ENCODE measurements at regions not wholly inside any gene's neighbourhood (a gene's known extent, or its start where the extent isn't known, plus 50 kb on each side); places are given as distances from the start of the nearest gene placed in this dataset.

- TF ChIP-seq FOS (IDR thresholded peaks at IDR 0.05; ENCODE audit: borderline replicate concordance, extremely low read depth, insufficient read length), result no peak
- no peak for TF ChIP-seq PAX8 (IDR thresholded peaks at IDR 0.05)
- TF ChIP-seq MTA2 (IDR thresholded peaks at IDR 0.05; ENCODE audit: low read depth), result peak; percentile 91
- TF ChIP-seq TARDBP (IDR thresholded peaks at IDR 0.05; ENCODE audit: borderline replicate concordance), result no peak
- TF ChIP-seq, protein P1, sequence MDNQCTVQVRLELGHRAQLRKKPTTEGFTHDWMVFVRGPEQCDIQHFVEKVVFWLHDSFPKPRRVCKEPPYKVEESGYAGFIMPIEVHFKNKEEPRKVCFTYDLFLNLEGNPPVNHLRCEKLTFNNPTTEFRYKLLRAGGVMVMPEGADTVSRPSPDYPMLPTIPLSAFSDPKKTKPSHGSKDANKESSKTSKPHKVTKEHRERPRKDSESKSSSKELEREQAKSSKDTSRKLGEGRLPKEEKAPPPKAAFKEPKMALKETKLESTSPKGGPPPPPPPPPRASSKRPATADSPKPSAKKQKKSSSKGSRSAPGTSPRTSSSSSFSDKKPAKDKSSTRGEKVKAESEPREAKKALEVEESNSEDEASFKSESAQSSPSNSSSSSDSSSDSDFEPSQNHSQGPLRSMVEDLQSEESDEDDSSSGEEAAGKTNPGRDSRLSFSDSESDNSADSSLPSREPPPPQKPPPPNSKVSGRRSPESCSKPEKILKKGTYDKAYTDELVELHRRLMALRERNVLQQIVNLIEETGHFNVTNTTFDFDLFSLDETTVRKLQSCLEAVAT (IDR thresholded peaks at IDR 0.05), result no peak
- no peak for TF ChIP-seq CEBPZ (IDR thresholded peaks at IDR 0.05; ENCODE audit: low read depth, low read length)
- TF ChIP-seq CEBPB (IDR thresholded peaks at IDR 0.05; ENCODE audit: borderline replicate concordance in 1 of 2, low read depth in 2 of 2, low read length in 2 of 2), result no peak
- TF ChIP-seq NFYA (IDR thresholded peaks at IDR 0.05; ENCODE audit: borderline replicate concordance, low read depth, low read length), result no peak
- peak; percentile 60; the same call in 1 of the 2 replicates for TF ChIP-seq BCL11A (IDR thresholded peaks at IDR 0.05; ENCODE audit: low read depth, low read length)
- no peak for TF ChIP-seq NFIC (IDR thresholded peaks at IDR 0.05; ENCODE audit: low read depth, low read length)
- peak; percentile 33; the same call in 1 of the 2 replicates for TF ChIP-seq IKZF1 (conservative IDR thresholded peaks at IDR 0.05)
These were observed 202.8 kb upstream of the KCND2 start (continued) for GRCh38 chr7:120070201-120070600.
